ENCODE measurements at regions not wholly inside any gene's neighbourhood (a gene's known extent, or its start where the extent isn't known, plus 50 kb on each side); places are given as distances from the start of the nearest gene placed in this dataset.
"Not testable (repeated sequence)": the region's sequence is repeated elsewhere in the genome, so short reads cannot be mapped to it uniquely, and the experiment has no call there.

DNA sequence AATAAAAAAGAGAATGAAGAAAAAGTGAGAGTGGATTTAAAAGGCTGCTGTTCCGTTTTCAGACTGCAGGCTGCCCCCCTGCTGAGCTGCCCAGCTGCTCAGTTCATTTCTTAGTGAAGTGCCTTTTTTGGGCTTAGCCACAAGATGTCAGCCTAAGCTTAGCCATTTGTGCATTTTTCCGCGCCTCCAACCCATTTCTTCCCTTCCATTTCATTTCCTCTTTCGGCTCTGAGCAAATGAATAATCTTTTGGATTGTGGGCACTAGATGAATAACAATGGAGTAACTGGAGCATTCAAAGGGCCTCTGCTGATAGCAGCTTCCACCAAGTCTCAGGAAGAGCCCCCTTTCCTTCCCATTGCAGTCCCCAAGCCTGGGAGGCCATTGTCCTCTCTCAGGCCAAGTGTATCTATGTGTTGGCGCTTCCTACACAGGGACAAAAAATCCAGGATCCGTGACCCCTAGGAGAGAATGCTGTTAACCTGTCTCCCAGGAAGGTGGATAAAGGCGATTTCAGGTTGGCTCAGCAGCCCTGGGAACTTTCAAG lies 83.5 kb upstream of the SPTLC3 start:
- peak; percentile 85 for DNase-seq

DNA sequence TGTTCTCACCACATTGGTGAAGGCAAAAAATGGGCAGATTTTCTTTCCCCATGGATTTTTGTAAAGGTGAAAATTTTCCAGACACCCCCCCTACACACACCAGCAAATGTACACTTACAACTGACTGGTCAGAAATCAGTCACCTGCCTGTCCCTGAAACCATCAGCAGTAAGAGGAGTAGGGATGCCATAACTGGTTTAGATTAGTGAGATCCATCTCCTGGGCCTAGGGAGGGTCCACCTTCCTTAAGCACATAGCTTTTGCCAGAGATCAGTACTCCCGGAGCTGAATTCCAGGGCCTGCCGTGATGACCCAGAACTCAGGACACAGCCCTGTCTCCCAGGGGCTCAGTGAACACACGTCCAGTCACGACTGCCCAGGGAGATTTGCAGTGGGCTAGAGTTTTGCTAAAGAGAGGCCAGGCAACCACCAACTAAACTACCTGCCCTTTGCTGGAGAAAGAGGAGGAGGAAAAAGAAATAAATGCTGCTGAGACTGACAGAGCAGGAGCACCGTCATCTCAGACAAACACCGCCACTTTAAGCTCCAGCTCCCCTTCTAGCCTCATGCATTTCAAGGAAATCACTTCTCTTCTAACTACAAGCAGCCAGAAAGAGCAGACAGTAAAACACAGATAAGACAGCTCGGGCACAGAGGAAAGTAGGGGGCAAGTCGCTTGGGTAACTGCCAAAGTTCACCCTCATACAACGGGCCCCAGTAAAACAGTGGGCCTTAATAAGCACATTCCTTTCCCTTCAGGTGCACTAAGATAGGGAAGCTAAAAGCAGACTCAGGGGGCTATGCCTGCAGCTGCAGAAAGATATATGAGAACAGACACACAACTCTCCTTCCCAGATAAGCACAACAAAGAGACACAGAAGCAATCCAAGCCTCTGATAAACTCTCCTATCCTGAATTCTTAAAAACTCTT lies 82.6 kb upstream of the SPTLC3 start:
- no peak for DNase-seq

DNA sequence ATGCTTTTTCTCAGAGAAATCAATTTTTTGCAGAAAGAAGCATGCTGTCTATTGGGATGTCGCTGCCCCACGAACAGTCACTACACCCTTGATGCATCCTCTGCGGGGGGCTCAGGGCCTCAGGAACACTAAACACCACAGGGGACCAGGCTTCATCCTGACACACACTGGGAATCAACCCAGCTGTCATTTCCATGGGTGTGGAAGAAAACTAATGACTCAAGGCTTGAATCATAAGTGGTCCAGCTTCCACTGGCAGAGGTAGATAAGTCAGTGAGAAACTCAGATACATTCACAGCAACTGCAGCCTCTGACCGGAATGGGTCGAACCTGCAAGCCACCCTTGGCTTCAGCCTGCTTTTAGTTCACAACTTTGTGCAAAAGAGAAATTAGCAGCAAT lies 81.3 kb upstream of the SPTLC3 start:
- DNase-seq = peak; percentile 15

DNA sequence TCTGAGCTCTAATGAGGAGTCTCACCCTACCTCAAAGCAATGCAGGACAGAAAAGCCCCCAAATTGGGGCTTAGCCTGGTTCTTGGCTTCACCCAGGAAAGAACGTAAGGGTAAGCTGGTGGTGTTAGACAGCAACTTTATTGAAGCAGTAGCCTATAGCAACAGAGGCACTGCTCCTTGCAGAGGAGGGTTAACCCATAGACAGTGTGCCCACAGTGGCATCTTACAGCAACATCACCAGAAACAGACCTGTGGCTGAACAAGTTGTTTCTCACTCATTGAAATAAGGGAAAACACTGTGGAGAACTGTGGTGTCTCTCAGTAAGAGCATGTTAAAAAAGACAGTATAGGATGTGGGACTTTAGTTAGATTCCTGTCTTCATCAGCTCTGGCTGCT lies 80.4 kb upstream of the SPTLC3 start:
- DNase-seq = no peak

DNA sequence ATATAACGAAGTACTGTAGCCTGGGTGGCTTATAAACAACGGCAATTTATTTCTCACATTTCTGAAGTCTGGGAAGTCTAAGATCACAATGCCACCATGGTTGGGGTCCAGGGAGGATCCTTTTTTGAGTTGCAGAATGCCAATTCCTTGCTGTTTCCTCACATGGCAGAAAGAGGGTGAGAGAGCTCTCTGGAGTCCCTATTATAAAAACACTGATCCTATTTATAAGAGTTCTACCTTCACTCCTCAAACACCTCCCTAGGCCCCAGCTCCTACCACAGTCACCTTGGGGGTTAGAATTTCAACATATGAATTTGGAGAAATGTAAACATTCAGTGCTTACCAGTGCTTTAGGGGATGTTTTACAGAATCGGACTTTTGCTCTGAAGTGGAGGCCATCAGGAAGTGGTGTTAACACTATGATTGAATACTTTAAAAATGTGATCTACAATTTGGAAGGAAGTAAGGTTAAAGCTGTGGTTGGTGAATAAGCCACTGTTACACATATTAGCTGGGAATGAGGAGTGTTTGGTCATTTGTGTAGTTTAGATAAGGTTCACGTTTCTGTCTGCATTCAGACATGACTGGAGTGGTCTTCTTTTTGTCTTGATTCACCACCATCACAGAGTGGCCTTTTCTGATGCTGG lies 79.9 kb upstream of the SPTLC3 start:
- peak; percentile 64 for DNase-seq

DNA sequence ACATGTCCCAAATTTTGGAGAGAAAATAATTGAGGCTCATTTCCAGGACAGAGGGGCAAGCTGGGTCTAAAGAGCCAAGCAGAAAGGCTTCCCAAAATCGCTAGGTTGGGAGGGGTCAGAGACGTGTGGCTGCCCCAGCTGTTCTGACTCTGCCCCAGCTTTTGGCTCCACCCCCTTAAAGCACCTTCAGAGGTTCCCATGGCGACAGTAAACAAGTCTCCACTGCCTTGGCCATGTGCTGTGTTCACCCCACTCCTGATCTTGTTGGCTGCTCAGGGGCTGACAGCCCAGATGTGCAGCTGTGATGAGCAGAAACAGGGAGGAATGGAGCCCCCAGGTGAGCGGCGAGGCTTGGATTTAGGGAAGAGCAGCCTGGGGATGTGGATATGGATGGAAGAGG lies 72.8 kb upstream of the SPTLC3 start:
- DNase-seq = no peak

DNA sequence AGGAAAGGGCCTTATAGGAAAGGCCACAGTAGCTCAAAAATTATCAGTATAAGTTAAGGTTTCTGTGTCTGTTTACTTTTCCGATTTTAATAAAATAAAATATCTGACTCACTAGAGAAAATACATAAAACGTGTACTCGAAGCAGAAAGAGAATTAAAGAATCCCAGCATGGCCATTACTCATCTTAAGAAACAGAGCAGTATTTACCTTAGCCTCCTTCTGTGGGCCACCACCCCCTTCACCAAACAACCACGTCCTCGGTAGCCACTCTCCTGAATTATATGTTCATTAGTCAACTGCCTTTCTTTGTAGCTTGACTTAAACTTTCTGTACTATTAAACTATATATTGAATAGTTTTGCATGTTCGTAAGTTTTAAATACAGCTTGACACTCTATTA lies 72.2 kb upstream of the SPTLC3 start:
- DNase-seq = no peak

DNA sequence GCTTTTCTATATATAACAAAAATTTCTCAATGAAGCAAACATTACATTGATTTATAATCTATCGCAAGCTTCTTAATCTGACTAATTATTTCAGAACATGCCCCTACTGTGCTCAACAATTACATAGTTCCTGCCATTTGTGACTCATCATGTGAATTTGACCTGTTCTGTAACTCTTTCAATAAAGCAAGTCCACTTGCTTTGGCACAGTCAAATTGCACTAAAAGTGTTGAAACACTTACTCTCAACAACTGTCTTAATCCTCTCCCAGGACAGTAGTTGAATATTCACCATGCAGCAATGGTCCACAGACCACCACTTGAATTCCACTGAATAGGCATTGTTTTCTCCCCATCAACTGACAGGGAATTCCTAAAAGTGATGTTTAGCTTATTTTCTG lies 67.7 kb upstream of the SPTLC3 start:
- peak; percentile 26 for DNase-seq

DNA sequence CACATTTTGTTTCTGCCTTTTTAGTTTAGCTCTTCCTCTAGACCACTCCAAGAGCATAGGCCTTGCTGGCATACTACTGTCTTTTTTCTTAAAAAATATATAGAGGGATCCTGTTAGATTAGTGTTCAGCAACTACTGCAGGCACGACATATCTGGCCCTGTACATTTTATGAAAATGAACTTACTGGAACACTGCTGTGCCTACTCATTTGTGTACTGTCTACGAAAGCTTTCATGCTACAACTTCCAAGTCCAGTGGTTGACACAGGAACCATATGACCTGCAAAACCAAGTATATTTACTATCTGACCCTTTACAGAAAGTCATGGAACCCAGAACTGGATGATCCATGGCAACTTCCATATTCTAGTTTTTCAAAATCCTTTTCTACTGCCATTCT lies 66.6 kb upstream of the SPTLC3 start:
- DNase-seq = no peak

DNA sequence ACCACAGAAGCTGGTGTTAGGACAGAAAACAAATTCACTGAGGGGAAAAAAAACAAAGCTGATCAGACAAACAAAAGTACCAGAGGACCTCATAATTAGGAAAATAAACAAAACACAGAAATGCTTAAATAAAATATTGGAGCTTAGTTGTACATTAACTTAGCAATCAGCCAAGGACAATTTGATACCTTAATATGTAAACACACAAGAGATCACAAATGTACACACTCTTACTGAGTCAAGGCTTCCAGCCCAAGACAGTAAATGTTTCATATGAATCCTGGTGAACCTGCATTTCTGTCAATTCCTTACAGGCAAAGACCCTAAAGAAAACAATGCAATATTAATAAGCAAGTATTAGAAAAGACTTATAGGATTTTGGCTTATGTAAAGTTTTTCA lies 62.0 kb upstream of the SPTLC3 start:
- no peak for DNase-seq

DNA sequence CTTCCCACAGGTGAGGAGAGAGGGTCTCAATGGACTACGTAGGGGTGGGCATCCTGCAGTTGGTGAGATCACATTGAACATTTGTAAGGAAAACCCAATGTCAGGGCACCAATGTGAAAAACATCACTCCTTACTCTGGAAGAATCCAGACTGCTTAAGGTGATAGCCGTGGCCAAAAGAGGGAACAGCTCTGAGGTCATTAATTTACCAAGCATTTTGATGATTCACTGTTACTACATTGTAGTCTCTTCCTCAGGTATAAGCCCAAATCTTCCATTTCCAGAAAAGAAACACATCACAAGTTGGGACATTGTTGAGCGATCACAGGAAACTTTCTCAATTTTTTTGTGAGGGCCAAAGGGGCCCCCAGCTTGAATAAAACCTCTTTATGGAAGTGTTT lies 61.1 kb upstream of the SPTLC3 start:
- DNase-seq = no peak

DNA sequence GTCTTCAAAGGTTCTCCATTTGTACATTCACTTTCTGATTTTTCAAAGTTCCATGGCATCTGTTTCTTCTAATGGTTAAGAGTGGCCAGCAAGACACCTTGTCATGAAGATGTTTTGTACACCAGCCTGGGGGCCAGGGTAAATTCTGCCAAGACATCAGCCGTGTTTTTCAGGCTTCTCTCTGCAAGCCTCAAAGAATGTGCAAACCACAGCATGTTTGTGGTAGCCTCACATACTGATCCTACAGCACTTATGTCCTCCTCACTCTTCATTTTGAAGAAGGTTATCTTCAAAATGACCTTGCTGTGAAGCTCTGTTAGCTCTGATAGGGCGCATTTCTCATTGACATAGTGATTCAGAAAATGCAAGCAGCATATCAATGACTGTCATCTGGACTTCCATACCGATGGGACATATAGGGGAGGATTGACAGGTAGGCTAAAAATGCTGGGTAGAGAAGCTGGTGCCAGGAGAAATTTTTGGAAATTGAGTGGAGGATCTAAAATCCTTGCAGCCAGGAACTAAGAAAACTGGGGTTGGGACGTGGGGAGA lies 59.3 kb upstream of the SPTLC3 start:
- DNase-seq = no peak

DNA sequence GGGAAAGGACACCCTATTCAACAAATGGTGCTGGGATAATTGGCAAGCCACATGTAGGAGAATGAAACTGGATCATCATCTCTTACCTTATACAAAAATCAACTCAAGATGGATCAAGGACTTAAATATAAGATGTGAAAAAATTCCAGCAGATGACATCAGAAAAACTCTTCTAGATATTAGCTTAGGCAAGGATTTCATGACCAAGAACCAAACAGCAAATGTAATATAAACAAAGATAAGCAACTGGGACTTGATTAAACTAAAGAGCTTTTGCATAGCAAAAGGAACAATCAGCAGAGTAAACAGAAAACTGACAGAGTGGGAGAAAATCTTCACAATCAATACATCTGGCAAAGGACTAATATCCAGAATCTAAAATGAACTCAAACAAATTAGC lies 54.5 kb upstream of the SPTLC3 start:
- not testable (repeated sequence) for DNase-seq

DNA sequence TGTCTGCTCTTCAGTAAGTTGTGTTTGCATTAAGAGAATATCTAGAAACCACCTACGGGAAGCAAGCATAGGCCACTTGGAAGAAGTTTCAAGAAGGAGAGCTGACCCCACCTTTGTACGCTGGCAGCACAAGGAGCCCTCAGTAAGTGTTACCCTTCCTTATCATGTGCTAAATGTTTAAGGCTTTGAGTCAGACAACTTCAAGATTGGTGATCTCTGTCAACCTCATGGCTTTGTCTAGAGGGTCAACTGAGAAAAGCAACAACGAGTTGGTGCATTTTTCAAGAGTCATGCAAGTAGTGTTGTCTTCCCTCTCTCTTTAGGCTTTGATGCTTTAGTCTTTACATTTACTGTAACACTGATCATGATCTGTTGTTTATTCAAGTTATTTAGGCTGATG lies 53.2 kb upstream of the SPTLC3 start:
- DNase-seq = no peak

DNA sequence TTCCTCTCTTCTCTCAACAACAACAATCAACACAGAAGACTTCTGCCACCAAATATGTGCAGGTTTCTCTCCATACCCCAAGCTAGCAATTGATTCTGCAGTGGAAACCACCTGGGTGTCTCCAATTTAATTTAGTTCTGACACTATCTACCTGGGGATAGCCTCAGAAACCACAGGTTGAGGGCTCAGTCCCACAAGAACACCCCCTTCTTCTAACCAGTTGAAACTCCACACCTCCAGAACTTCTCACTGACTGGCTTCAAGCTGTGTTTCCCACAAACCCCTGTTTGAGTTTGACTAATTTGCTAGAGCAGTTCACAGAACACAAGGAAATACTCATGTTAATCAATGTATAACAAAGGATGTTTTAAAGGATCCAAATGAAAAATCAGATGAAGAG lies 52.5 kb upstream of the SPTLC3 start:
- no peak for DNase-seq

DNA sequence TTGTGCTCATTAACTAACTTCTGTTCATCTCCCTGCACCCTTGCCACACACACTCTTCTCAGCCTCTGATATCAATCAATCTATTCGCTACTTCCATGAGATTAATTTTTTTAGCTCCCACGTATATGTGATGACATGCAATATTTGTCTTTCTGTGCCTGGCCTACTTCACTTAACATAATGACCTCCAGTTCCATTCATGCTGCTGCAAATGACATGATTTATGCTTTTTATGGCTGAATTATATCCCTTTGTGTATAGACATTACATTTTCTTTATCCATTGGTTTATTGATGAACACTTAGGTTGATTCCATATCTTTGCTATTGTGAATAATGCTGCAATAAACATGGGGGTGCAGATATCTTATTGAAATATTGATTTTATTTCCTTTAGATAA lies 50.8 kb upstream of the SPTLC3 start:
- DNase-seq = no peak

Measured in dermis blood vessel endothelial cell (primary cell).